Lung microvascular endothelial cell (primary cell): ENCODE measurements at regions not wholly inside any gene's neighbourhood (a gene's known extent, or its start where the extent isn't known, plus 50 kb on each side); places are given as distances from the start of the nearest gene placed in this dataset.

Experiments used
- DNase-seq, 2 donors: peaks; one replicate each; pipeline versions ENCODE4 v3.0.0 to v3.0.0-alpha.2; 2010; ENCODE audit warnings: low read depth in 2 of 2

GRCh38 chr3:72405943-72406566 lies 442.2 kb downstream of the SHQ1 start:
- DNase-seq, result peak in 1 of 2 donors; percentile 7

DNA sequence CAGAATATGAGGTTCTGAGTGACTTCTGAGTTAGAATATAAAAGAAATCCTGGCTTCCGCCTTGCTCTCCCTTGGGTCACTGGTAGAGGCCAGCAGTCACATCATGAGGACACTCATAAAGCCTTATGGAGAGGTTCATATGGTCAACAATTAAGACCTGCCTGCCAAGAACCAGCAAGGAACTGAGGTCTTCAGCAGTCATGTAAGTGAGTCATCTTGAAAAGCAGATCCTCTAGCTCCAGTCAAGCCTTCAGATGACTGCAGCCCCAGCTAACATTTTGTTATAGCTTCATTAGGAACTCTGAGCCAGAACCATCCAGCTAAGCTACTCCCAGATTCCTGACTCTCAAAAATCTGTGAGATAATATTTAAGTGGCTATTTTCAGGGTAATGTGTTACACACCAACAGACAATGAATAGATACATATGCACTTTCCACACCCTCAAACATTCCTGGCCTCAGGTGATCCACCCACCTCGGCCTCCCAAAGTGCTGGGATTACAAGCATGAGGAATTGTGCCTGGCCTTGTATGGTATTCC lies 447.2 kb downstream of the SHQ1 start:
- peak in 1 of 2 donors; percentile 22 for DNase-seq

- no peak for DNase-seq
Measured at GRCh38 chr3:72398781-72399180, 449.5 kb downstream of the SHQ1 start.

GRCh38 chr3:72397586-72397985 lies 450.7 kb downstream of the SHQ1 start:
- no peak for DNase-seq

DNA sequence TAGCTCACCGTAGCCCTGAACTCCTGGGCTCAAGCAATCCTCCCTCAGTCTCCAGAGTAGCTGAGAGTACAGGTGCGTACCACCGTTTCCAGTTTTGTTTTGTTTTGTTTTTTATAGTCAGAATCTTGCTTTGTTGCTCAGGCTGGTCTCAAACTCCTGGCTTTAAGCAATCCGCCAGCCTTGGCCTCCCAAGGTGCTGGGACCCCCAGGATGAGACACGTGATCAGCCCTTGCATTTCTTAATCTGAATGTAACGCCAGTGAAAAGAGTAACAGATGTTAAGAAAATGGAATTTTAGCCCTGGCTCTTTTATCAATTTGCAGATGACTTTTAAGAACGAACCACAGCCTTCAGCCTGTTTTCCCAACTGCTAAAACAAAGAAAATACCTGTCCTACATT lies 451.3 kb downstream of the SHQ1 start:
- DNase-seq, result no peak

DNA sequence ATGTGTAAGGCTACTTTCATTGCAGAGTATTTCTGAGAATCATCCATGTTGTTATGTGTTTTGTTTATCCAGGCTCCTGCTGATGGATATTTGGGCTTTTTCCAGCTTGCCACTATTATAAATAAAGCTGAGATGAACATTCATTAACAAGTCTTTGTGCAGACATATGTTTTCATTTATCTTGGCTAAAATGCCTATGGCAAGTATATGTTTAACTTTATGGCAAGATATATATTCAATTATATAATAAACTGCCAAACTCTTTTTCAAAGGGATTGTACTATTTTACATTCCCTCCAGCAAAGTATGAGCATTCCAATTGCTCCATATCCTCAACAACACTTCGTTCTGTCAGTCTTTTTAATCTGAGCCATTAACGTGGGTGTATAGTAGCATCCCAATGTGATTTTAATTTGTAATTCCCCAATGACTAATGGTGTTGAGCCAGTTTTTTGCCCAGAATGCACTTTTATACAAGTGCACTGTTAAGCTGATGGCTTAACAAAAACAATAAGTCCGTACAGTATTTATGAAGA lies 452.4 kb downstream of the SHQ1 start:
- DNase-seq, result no peak

DNA sequence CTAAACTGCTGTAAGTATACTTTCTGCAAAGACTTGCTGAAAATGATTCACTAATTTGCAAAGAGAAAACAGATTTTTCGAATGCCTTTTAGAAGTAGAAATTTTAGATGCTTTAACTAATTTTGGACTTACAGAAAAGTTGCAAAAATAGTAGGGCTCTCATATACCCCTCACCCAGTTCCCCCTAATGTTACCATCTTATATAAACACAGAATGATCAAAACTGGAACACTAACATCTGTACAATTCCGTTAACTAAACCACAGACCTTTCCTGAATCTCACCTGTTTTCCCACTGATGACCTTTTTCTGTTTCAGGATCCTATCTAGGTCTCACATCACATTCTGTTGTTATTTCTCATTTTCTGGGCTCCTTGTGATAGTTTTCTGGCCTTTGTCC lies 454.8 kb downstream of the SHQ1 start:
- no peak for DNase-seq

GRCh38 chr3:72391659-72392058 lies 456.6 kb downstream of the SHQ1 start:
- no peak for DNase-seq

- DNase-seq, result no peak
Measured at GRCh38 chr3:72390841-72391240, 457.4 kb downstream of the SHQ1 start.

GRCh38 chr3:72388644-72389043 lies 459.6 kb downstream of the SHQ1 start:
- DNase-seq, result no peak

DNA sequence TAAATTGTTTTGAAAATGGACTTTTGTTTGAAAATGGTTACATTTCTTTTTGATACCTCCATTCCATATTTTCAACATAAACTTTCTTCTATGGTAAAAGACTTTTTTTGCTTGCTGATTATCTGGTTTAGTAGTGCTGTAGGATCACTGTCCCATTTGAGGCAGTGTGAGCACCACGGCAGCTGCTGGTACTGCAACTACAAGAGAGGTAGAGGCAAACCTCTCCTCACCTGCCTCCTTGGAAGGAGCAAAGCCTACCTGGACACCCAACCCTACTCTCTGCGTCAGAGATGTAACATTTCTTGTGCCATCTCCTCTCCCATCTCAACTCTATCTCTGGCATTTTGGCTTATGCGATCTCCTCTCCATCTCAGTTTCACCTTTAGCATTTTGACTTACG lies 460.1 kb downstream of the SHQ1 start:
- no peak for DNase-seq

DNA sequence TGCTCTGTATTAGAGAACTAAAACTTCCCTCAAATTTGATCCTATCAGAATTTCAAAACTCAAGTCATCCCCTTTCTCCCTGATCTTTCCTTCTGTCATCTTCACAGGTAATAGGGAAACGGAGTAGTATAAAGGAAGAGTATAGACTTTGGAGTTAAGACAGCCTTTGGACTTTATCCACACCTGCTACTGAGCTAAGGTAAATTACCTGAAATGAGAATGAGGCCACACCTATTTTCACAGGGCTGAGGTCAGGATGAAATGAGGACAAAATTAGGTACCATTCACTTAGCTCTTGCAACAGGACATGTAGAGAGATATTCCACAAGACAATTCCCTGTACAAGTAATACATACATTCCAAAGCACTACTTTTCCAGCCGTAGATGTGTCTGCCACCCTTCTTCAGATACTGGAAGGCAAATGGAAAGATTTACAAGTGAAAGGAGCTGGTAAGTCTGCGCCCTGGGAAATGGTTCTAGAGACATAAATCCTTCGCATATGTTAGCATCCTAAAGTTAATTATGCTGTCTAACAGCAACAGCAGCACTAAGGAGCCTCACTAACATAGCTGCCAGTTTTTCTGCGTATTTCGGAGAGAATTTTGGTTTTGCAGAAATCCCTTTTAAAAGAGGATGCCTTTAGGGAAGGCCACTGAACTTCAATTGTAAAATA lies 461.8 kb downstream of the SHQ1 start:
- DNase-seq, result no peak

GRCh38 chr3:72385167-72385566 lies 463.1 kb downstream of the SHQ1 start:
- DNase-seq, result no peak

DNA sequence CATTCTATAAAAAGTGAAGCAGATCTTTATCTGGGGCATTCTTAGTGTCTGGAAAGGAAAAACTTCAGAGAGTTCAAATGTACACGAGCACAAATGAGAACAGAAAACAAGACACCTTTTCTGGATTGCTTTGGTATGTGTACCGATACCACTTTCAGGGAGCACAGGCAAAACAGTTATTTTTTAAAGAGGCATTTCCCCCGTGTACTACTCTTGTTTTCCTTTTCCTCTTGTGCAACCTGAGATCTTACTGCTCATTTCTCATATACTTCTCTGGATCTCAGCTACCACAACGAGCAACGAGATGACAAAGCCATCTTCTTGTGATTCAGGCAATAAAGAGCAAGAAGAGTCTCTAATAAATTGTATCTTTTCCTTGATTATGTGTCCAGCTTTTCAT lies 463.6 kb downstream of the SHQ1 start:
- no peak for DNase-seq

DNA sequence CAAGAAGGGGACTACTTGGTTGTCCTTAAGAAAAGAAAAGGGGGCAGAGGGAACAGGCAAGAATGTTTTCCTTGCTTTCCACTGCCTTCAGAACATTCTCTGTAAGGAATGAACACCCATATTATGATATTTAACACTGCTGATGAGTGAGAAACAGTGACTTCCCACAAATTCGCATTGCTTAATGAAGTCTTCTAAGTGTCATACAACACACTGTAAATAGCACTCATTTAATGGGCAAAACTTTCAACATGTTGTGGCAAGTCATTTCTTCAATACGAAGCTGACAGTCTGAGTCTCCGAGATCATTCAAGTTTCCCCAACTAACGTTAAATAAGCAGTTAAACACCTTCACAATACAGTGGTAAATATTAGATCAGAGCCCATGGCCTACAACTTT lies 464.4 kb downstream of the SHQ1 start:
- DNase-seq, result no peak

- DNase-seq, result no peak
Measured at GRCh38 chr3:72383230-72383629, 465.0 kb downstream of the SHQ1 start.

GRCh38 chr3:72382460-72382859 lies 465.8 kb downstream of the SHQ1 start:
- no peak for DNase-seq

DNA sequence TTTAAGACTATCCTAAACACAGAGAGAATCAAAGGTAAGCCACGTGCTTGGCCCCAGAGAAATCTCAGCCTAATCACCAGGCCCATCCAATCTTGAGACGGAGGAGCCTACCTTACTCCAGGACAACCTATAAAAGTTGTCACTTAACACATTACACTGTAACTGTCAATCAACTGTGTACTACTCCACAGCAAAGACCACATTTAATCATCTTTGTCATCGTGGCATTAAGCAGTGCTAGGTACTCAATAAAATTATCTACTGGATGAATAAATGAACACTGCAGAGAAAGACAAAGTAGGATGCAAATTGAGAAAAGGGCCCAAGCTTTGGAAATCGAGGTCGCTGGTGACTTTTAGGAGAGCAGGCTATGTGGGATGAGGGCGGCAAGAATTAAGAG lies 466.7 kb downstream of the SHQ1 start:
- no peak for DNase-seq

GRCh38 chr3:72380711-72381493 lies 467.3 kb downstream of the SHQ1 start:
- DNase-seq, result no peak

DNA sequence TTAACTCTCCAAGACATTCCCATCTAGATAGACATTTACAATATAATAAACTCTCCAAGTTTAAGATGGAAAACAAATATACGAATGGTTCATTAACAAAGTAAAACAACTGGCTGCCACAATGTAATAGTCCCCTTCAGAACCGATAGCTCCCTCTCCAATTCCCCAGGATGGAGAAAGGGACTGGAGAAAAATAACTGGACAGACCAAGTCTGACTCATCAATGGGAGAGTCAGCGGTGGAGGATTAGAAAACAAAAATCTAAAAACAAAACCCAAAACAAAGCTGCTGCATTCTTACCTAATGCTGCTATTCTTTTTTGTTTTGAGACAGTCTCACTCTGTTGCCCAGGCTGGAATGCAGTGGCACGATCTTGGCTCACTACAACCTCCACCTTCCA lies 468.1 kb downstream of the SHQ1 start:
- DNase-seq, result peak; percentile 16 to 35

GRCh38 chr3:72379500-72380187 lies 468.6 kb downstream of the SHQ1 start:
- DNase-seq, result peak; percentile 8 to 49

GRCh38 chr3:72378287-72378686 lies 470.0 kb downstream of the SHQ1 start:
- no peak for DNase-seq
